Frontal cortex (tissue), 3 donors: ENCODE measurements at regions not wholly inside any gene's neighbourhood (a gene's known extent, or its start where the extent isn't known, plus 50 kb on each side); places are given as distances from the start of the nearest gene placed in this dataset.

Source experiments
- DNase-seq, 2 donors: peaks; one replicate each; pipeline ENCODE4 v3.0.0; 2012; ENCODE audit warnings: low spot score in 2 of 2
- FAIRE-seq: peaks from 2 replicates; lab custom pipeline; 2012; peaks lifted over from hg19 to GRCh38; lab: Jason Lieb, UNC
- donor health status: control.
- donor health status: control.
- donor health status: control.

DNA sequence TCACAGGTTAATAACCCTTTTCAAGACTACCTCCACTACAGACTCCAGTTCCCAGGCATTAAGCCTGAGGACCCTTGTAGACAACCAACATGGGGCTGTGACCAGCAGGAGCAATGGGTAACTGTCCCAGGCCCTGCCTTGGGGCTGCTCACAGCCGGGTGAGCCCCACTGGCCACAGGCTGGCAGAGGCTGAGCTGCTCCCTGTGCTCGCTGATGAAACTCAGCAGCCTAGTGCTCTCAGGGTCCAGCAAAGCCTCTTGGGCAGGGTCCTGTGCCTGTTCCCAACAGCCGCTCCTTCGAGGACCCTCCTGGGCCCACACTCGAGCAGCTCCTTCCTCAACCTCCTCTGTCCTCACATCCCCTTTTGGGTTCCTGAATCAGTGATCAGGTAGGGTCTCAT lies 99.8 kb downstream of the VPREB1 start:
- FAIRE-seq = no peak
- no peak for DNase-seq

DNA sequence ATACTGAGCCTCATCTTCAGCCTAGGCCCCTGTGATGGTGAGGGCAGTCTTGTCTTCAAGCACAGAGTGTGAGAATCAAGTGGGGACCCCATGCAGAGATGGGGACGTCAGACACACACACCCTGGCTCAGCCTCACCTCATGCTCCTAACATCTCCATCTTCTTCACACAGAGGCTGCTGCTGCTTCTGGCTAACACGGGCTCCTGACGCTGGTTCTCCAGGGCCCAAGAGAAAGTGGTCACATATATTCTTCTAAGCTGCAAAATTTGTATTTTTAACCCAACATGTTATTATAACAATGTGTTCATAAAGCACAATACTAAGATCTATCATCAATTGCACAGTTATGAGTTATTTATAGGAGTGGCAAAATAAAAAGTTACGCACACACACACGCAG lies 101.2 kb downstream of the VPREB1 start:
- DNase-seq (no peak), FAIRE-seq (no peak)

DNA sequence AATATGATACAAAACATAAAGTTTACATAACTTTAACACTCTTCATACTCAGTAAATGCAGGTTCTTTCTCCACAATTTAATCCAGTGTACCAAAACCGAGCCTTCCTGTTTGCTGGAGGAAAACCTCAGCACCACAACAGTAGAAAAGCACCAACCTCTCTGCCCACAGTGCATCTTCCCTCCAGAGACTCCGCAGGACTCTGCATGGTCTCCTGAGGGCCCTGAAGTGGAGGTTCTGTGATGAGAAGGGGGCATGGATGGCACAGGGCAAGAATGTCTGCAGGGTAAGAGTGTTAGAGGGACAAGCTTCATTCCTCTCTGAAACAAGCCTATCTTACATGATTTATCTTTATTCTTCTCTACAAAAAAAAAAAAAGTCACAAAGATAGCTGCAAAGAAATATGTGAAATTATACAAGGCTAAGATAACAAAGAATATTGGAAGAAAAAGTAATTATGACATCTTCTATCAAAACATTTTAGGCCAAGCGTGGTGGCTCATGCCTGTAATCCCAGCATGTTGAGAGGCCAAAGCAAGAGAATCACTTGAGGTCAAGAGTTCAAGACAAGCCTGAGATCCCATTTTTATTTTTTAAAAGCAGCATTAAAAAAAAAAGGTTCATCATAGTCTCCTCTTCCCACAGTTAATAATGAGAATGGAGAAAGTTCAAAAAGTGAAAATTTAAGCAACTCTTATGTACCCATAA lies 102.0 kb downstream of the VPREB1 start:
- no peak for FAIRE-seq
- DNase-seq = no peak

DNA sequence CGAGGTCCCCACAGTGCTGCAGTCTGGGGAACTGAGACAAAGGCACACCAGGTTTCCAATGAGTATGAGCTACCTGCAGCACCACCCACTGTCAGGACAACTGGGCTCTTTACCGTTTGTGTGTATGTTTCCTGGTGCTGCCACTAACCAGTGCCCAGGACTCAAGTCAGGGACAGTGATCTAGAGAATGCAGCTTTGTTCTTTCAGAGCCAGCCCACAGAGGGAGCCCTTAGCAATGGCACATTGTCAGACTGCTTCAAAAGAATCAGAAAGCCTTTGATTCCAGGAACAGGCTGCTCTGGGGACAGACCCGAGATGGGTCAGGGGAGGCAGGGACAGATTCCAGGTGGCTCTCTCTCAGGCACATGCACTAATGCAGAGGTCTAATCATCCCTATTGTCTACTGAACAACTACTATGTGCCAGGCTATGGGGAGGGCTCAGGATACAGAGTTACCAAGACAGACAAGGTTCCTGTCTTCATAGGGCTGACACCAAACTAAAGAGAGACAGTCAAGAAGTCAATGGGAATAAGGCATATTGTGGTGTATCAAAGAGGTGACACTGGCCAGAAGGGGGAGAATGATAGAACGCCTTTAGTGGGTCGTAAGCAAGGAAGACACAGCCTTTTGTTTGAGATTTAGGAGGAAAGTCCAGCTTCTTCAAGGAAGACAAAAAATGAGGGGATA lies 103.7 kb downstream of the VPREB1 start:
- FAIRE-seq (peak; percentile 26), DNase-seq (peak; percentile 24 to 26)

DNA sequence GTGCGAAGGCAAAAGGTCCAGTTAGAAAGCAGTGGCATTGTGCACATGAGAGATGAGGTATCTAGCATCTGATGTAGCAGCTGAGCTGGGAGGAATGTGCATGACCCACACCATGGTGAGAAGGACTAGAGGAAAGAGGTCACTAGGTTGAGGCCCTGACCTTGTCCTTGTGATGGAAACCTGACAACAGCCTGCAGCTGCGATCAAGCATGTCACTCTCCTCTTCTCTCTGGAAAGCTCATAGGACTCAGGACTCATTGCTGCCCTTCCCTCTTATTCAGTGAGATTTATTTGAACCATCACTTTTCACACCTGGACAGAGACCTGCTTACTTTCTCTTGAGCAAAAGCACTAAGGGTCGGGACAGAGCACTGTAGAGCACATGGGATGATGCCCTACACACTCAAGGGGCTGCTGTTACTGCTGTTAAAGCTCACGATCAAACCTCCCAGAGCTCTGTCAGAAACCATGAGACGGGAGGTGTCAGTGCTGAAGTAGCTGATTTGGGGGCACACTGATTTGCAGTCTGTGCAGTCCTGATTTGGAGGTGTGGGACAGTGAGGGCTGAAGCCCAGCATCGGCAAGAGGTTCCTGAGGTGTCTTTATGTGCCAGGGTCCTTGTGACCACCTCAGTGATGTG lies 104.3 kb downstream of the VPREB1 start:
- DNase-seq (no peak), FAIRE-seq (no peak)

DNA sequence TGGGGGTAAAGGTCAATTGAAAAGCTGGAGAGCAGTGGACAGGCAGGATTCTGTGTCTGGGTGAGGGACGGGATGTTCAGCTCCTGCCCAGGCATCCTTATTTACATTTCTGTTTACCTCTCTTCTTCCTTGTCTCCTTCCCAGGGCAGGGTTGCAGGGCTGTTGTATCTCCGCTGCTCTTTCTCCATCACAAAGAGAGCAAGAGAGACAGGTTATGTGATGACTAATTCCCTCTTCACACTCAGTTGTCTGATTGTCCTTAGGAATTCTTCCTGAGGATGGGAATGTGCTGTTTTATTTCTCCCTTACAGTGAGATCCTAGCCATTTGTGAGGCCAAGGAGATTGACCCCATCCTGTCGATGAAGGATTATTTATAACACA lies 104.9 kb downstream of the VPREB1 start:
- no peak for DNase-seq
- no peak for FAIRE-seq

DNA sequence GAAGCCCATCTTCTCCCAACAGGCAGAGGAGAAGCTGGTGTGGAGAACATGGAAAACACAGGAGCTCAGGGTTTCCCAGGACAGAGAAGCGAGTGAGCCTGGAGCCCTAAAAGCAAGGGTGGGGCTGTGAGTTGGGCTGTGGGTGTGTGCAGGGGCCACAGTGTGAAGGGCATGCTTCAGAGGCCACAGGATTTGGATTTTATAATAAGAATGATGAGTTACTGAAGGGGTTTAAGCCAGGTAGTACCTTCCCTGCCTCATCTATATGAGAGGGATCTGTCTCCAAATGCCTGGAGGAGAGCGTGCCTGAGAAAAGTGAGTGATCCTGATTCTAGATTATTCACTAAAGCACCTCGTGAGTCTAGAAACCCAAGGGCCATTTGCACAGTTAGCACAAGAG lies 106.8 kb downstream of the VPREB1 start:
- DNase-seq (no peak), FAIRE-seq (no peak)

DNA sequence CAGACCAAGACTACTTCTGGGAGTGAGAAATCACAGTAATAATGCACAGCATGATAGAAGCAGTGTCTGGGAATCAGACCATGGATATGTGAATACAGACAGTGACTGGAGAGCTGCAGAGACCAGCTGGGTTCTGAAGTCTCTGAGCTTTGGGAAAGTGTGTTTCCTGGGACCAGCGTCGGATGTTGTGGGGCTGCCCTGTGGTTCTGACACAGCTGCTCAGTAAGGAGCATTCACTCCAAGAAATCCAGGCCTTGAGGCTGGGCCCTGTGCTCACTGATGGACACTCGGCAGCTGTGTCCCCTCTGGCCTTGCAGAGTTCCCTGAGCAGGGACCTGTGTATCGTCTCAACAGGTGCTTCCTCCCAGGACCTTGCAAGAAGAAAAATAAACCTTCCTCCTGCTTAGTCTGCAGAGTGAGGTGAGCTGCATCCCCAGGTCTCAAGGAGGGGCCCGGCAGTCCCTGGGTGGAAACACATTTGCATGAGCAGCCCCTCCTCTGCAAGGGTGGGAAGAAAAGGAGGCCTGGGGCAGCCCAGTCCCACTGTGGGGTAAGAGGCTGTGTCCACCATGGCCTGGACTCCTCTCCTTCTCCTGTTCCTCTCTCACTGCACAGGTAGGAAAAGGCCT lies 107.9 kb downstream of the VPREB1 start:
- DNase-seq (no peak), FAIRE-seq (no peak)

DNA sequence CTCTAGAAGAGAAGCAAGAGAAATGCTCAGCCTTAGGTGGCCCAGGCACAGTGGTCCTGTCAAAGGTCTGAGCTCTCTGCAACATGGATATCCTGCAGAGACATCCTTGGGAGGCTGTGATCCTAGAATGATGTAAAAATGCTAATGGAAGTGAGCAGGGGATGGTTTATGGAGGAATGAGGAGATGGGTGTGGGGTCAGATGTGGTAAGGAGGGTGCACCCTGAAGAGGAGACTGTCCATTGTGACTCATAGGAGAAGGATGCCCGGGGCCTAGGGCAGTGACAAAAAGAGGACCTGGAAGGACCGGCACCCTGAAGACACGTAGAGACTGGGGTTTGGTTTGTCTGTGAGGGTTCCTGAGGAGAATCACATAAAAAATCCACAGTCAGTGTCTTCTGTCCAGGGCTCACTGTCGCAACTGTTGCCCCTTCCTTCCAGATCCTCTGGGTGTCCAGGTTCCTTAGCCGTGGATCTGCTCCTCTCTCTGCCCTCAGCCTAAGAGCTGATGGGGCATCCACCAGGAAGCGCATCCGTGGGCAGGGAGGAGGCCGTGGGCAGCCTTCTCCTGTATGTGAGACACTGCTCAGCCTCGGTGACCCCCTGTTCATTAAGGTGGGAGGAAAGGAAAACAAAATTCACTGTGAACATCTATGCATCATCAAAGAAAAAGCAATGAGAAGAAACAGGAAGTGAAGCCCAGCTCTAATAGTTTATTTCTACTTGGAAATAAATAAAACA lies 110.7 kb downstream of the VPREB1 start:
- FAIRE-seq (no peak), DNase-seq (no peak)

DNA sequence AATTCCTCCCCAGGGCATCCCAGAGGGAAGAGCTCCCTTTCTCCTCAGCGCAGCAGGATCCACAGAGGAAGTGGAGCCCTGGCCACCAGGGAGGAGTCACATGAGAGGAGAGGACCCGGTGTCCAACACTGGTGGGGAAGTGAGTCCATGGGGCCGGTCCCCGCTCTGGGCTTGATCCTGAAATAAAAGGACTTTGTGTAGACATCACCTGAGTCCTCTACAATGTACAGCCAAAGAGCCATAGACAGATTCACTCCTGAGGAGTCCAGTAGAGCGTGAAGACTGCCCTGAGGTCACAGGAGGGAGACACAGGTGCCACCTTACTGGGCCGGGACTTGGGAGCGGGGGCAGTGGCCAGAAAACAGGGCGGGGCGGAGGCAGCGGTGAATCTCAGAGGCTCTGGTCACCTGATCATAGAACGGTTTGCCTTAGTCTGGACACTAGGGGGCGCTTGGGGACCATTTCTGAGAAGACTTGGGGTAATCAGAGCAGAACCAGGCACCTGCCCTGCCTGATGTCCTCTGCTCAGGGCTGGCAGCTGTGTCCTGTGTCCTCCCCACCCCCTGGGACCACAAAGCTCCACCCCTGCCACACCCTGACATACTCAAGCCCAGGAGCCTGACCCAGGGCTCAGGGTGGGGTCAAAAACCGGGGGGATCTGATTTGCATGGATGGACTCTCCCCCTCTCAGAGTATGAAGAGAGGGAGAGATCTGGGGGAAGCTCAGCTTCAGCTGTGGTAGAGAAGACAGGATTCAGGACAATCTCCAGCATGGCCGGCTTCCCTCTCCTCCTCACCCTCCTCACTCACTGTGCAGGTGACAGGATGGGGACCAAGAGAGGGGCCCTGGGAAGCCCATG lies 112.7 kb downstream of the VPREB1 start:
- DNase-seq (peak; percentile 63 to 71), FAIRE-seq (no peak)

DNA sequence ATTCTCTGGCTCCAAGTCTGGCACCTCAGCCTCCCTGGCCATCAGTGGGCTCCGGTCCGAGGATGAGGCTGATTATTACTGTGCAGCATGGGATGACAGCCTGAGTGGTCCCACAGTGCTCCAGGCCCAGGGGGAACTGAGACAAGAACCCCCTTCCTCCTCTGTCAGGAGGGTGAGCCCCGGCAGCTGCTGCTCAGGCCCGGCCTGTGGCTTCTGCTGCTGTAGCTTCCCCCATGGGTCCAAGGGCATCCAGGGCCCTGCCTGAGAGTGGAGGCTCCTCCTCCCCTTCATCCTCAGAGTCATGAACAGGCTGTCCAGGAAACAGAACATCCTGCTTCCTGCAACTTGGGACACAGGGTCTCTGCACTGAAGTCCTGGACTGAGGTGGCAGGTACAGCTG lies 113.6 kb downstream of the VPREB1 start:
- FAIRE-seq = no peak
- DNase-seq = no peak

DNA sequence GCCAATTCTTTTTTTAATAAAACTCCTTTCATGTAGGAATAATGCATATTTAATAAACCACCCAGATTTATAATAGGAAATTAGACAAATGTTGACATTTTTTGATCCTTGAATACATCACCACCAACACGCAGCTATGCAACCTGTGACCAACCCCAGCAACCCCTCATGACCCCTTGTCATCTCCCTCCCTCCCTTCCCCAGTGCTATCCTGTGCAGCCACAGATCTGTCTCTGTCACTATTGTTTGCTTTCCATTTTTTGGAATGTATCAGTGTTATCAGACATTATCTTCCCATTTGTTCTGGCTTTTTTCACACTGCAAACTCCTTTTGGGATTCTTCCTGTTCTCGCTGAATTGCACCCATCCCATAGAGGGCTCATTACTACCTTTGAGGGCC lies 114.1 kb downstream of the VPREB1 start:
- DNase-seq (no peak), FAIRE-seq (no peak)

DNA sequence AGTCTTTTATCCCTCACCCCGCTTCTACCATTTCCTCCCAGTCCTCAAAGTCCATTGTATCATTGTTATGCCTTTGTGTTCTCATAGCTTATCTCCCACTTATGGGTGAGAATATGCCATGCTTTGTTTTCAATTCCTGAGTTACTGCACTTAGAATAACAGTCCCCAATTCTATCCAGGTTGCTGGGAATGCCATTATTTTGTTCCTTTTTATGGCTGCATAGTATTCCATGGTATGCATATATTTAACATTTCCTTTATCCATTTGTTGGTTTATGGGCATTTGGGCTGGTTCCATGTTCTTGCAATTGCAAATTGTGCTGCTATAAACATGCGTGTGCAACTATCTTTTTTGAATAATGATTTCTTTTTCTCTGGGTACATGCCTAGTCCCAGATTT lies 114.9 kb downstream of the VPREB1 start:
- no peak for DNase-seq

DNA sequence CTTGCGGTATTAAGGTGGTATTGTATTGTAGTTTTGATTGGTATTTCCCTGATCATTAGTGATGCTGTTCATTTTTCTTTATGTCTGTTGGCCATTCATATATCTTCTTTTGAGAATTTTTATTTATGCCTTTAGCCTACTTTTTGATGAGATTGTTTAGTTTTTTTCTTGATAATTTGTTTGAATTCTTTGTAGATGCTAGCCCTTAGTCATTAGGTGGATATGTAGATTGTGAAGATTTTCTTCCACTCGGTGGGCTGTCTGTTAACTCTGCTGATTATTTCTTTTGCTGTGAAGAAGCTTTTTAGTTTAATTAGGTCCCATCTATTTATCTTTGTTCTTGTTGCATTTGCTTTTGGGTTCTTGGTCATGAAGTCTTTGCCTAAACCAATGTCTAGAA lies 115.4 kb downstream of the VPREB1 start:
- no peak for FAIRE-seq
- DNase-seq = no peak

More for the DNA sequence above, 114.9 kb downstream of the VPREB1 start:
- FAIRE-seq = no peak

DNA sequence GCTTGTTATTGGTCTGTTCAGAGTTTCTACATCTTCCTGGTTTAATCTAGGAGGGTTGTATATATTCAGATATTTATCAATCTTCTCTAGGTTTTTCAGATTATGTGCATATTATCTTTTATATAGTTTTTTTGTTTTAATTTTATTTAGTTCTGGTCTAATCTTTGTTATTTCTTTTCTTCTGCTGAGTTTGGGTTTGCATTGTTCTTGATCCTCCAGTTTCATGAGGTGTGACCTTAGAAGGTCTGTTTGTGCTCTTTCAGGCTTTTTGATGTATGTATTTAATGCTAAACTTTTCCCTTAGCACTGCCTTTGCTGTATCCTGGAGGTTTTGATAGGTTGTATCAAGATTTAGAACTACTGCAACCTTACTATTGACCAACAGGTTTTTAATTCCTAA lies 117.7 kb downstream of the VPREB1 start:
- DNase-seq (no peak), FAIRE-seq (no peak)

DNA sequence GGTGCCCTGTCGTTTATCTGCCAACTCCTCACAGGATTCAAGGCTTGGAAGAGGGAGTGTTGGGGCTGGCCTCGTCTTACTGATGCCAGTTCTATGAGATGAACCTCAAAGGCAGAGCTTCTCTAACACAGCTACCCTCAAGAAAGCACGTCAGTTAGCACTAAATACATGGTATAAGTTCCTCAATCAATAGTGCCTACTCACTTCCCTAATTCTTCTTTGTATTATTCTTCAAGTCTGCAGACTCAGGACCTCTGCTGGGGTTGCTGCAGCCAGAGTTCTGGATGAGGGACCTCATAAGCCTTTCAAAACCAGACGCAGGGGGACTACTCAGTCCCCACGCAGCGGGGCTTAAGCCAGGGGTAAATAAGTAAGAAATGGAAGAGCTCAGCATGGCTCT lies 118.3 kb downstream of the VPREB1 start:
- no peak for FAIRE-seq

DNA sequence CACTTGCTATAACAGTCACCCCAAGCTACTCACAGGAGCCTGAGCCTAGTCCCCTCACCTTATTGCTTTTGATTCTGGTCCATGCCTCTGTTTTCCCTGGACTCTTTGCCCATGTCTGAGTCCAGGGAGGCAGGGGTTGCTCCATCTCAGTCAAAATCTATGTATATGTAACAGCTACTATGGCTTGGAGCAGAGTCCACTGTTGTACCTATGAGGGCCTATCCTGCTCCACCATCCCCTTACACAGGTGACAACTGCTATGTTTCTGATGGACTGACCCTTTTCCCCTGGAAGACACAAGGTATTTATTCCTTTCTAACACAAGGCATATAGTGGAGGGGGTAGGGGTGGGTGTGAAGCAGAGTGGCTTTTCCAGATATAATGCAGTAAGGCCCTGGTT lies 119.6 kb downstream of the VPREB1 start:
- FAIRE-seq = no peak
- DNase-seq = no peak

More for the DNA sequence above, 118.3 kb downstream of the VPREB1 start:
- no peak for DNase-seq

DNA sequence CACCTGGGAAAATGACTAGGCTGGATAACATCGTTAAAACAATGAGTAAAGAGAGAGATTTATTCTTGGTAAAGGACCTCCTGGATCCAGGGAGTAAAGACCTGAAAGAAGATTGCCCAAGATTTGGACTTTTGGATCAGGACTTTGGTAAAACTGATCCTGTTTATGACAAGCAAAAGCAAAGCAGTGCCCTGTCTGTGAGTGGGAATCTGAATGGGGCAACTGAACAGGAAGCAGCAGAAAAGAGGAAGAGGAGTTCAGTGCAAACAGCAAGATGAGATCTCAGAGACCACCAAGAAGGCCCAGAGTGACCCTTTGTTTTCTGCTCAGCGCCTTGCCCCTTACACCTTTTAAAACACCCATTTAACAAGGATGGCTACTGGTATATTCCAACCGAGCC lies 122.0 kb downstream of the VPREB1 start:
- no peak for DNase-seq
- no peak for FAIRE-seq

DNA sequence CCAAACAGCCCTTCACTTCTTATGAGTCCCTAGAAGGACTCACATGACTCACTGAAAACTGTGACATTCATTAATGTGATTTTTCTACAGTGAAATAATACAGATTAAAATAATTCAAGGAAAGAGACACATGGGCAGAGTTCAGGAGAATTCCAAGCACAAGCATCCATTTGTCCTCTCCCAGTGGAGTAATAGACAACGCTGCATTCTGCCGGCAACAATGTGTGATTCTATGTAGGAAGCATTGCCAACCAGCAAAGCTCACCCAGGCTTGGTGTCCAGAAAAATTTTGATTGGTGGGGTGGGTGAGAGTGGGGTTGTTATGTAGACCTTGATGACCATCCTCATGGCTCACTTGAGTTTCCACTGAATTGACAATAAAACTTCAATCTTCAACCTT lies 123.9 kb downstream of the VPREB1 start:
- DNase-seq (no peak), FAIRE-seq (no peak)
